GM12878 (cell line): ENCODE measurements at regions not wholly inside any gene's neighbourhood (a gene's known extent, or its start where the extent isn't known, plus 50 kb on each side); places are given as distances from the start of the nearest gene placed in this dataset.

ENCODE experiments used
- ATAC-seq: fragments of 200-7000 bp; cut with Tn5 transposase; 3 replicates; pipeline ENCODE4 v1.9.1; 2020; ENCODE audit warnings: mild to moderate bottlenecking, moderate library complexity
- BruUV-seq: library from RNA; stranded (reverse); fragments of 400-500 nt; replicated peaks from 2 replicates; lab custom pipeline; 2021; lab: Mats Ljungman, UMichigan
- CTCF ChIA-PET: fragments of 300-600 bp; sonication (Branson Sonifier 250); formaldehyde crosslinking; extraction: SDS; loops from one replicate; lab custom pipeline; 2021; ENCODE audit warnings: inconsistent platforms; lab: Yijun Ruan, JAX
- POLR2A ChIA-PET: fragments of 350-600 bp; formaldehyde crosslinking; extraction: SDS; loops from one replicate; lab custom pipeline; 2021; ENCODE audit warnings: inconsistent platforms; lab: Charles Lee
- RAD21 ChIA-PET: fragments of 300-600 bp; sonication (Branson Sonifier 250); formaldehyde crosslinking; loops from one replicate; lab custom pipeline; 2023; ENCODE audit warnings: antibody characterized with exemption; ENCODE audit not compliant: unreplicated experiment; lab: Charles Lee
- SMC1A ChIA-PET: fragments of 300-600 bp; sonication (Branson Sonifier 250); formaldehyde crosslinking; loops from one replicate; lab custom pipeline; 2023; ENCODE audit not compliant: unreplicated experiment, uncharacterized antibody; lab: Charles Lee
- DNase-seq: peaks from one replicate; pipeline ENCODE4 v3.0.0-alpha.2; 2011; ENCODE audit warnings: low read depth, low spot score
- FAIRE-seq: peaks from 3 replicates; lab custom pipeline; 2011; peaks lifted over from hg19 to GRCh38; lab: Jason Lieb, UNC
- H2AFZ ChIP-seq: 2 replicates; pipeline ENCODE4 v1.6.0; 2011; ENCODE audit warnings: low read depth, low read length, control low read depth; ENCODE audit not compliant: control insufficient read depth
- H3K27ac ChIP-seq: 2 replicates; pipeline ENCODE4 v1.5.1; 2011; ENCODE audit warnings: control low read depth; ENCODE audit not compliant: control insufficient read depth, insufficient read depth
- H3K27me3 ChIP-seq, 2 experiments: replicated peaks in 1 of 2; 2 replicates each; pipeline versions ENCODE4 v1.6.0 to v1.6.1; 2011; ENCODE audit warnings: low read length in 1 of 2; ENCODE audit not compliant: control insufficient read depth in 2 of 2, insufficient read depth in 2 of 2
- H3K36me3 ChIP-seq, 2 experiments: 2 replicates each; pipeline ENCODE4 v1.5.1; 2011; ENCODE audit warnings: low read length in 1 of 2; ENCODE audit not compliant: control insufficient read depth in 2 of 2, insufficient read depth in 2 of 2
- H3K4me1 ChIP-seq: 2 replicates; pipeline ENCODE4 v1.6.1; 2011; ENCODE audit warnings: mild to moderate bottlenecking, low read length, moderate library complexity, mixed read lengths; ENCODE audit not compliant: control insufficient read depth, insufficient read depth
- H3K4me2 ChIP-seq: 2 replicates; pipeline ENCODE4 v1.6.0; 2011; ENCODE audit warnings: control low read depth; ENCODE audit not compliant: control insufficient read depth, insufficient read depth
- H3K4me3 ChIP-seq: fragments of 200-600 bp; sonication (generic); 2 replicates; pipeline ENCODE4 v1.5.1; 2016
- H3K79me2 ChIP-seq: 2 replicates; pipeline ENCODE4 v1.6.0; 2011; ENCODE audit warnings: low read length; ENCODE audit not compliant: control insufficient read depth, insufficient read depth
- H3K9ac ChIP-seq: 2 replicates; pipeline ENCODE4 v1.8.0; 2011; ENCODE audit warnings: low read length, control low read depth, mixed read lengths; ENCODE audit not compliant: control insufficient read depth, insufficient read depth
- H3K9me3 ChIP-seq: replicated peaks from 3 replicates; pipeline ENCODE4 v1.5.1; 2011; ENCODE audit warnings: mild to moderate bottlenecking, low read length; ENCODE audit not compliant: control insufficient read depth, insufficient read depth
- H4K20me1 ChIP-seq: 2 replicates; pipeline ENCODE4 v1.6.0; 2011; ENCODE audit not compliant: control insufficient read depth, insufficient read depth
- FOS ChIP-seq: IDR thresholded peaks from 3 replicates; pipeline ENCODE4 v1.6.1; 2011; ENCODE audit warnings: borderline replicate concordance; ENCODE audit not compliant: insufficient read length; ENCODE audit errors: extremely low read depth
- HDGF ChIP-seq: fragments of 450-650 bp; IDR thresholded peaks from 2 replicates; pipeline ENCODE4 v1.6.1; 2016; ENCODE audit warnings: antibody characterized with exemption
- IRF4 ChIP-seq: IDR thresholded peaks from 2 replicates; pipeline ENCODE4 v1.6.1; 2011; ENCODE audit warnings: low read depth, low read length
- PAX5 ChIP-seq: IDR thresholded peaks from 2 replicates; pipeline ENCODE4 v1.6.1; 2011; ENCODE audit warnings: low read depth, low read length, borderline replicate concordance
- RB1 ChIP-seq: fragments of 450-650 bp; formaldehyde crosslinking; IDR thresholded peaks from 2 replicates; pipeline ENCODE4 v1.6.1; 2017; ENCODE audit warnings: mild to moderate bottlenecking, borderline replicate concordance
- SIN3A ChIP-seq: IDR thresholded peaks from 2 replicates; pipeline ENCODE4 v1.6.1; 2012; ENCODE audit warnings: low read depth, low read length, improper control_type of control experiment
- SMAD1 ChIP-seq: fragments of 450-650 bp; IDR thresholded peaks from 2 replicates; pipeline ENCODE4 v1.6.1; 2018; ENCODE audit warnings: mild to moderate bottlenecking, low read depth; ENCODE audit not compliant: partially characterized antibody
- TCF12 ChIP-seq: IDR thresholded peaks from 2 replicates; pipeline ENCODE4 v1.6.1; 2011; ENCODE audit warnings: low read depth, mild to moderate bottlenecking, low read length
- ZNF217 ChIP-seq: fragments of 450-650 bp; IDR thresholded peaks from 2 replicates; pipeline ENCODE4 v1.6.1; 2017; ENCODE audit warnings: antibody characterized with exemption, mild to moderate bottlenecking
- WGBS: methylation state at CpG from one replicate; pipeline ENCODE4 v1.1.6; 2016; ENCODE audit warnings: low lambda C conversion rate; ENCODE audit not compliant: insufficient replicate concordance, insufficient coverage; ENCODE audit errors: missing lambda C conversion rate; 5-methylcytosine and 5-hydroxymethylcytosine counted together
- in situ Hi-C: fragments of 300-500 bp; cut with MboI; formaldehyde crosslinking; loops from 9 replicates; pipeline ENCODE4 v1.14.3; 2018; ENCODE audit warnings: mixed read lengths
- intact Hi-C: fragments of 100-400 bp; cut with micrococcal nuclease; formaldehyde crosslinking; loops from one replicate; pipeline ENCODE4 v1.14.2; 2022; ENCODE audit not compliant: unreplicated experiment
- TF ChIP-seq, protein P1 (sequence below): fragments of 450-650 bp; IDR thresholded peaks from 2 replicates; pipeline ENCODE4 v1.6.1; 2018; ENCODE audit warnings: mild to moderate bottlenecking, low read depth, moderate library complexity; ENCODE audit not compliant: partially characterized antibody
- TF ChIP-seq, protein P2 (sequence below): fragments of 150-350 bp; IDR thresholded peaks from 2 replicates; pipeline ENCODE4 v1.6.1; 2014; ENCODE audit warnings: mild to moderate bottlenecking, low read depth, low read length

- no peak overlapping the region for H3K9ac ChIP-seq
- no peaks in the 10 kb centered on the region for H3K9me3 ChIP-seq
- in situ Hi-C loops, result no loop called here
- no peak overlapping the region for H3K4me2 ChIP-seq
- SMC1A ChIA-PET, result interaction anchor here (1.3 kb wide), 1 partner anchor 14 kb away, joined by 3 read pairs; no protein-coding TSS in a partner anchor
- no peak for ATAC-seq
- H3K79me2 ChIP-seq, result no peaks in the 10 kb centered on the region
- no peak for DNase-seq
- H3K27ac ChIP-seq, result no peak overlapping the region
- TF ChIP-seq, protein P1, sequence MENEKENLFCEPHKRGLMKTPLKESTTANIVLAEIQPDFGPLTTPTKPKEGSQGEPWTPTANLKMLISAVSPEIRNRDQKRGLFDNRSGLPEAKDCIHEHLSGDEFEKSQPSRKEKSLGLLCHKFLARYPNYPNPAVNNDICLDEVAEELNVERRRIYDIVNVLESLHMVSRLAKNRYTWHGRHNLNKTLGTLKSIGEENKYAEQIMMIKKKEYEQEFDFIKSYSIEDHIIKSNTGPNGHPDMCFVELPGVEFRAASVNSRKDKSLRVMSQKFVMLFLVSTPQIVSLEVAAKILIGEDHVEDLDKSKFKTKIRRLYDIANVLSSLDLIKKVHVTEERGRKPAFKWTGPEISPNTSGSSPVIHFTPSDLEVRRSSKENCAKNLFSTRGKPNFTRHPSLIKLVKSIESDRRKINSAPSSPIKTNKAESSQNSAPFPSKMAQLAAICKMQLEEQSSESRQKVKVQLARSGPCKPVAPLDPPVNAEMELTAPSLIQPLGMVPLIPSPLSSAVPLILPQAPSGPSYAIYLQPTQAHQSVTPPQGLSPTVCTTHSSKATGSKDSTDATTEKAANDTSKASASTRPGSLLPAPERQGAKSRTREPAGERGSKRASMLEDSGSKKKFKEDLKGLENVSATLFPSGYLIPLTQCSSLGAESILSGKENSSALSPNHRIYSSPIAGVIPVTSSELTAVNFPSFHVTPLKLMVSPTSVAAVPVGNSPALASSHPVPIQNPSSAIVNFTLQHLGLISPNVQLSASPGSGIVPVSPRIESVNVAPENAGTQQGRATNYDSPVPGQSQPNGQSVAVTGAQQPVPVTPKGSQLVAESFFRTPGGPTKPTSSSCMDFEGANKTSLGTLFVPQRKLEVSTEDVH, result no peak
- TF ChIP-seq, protein P2, sequence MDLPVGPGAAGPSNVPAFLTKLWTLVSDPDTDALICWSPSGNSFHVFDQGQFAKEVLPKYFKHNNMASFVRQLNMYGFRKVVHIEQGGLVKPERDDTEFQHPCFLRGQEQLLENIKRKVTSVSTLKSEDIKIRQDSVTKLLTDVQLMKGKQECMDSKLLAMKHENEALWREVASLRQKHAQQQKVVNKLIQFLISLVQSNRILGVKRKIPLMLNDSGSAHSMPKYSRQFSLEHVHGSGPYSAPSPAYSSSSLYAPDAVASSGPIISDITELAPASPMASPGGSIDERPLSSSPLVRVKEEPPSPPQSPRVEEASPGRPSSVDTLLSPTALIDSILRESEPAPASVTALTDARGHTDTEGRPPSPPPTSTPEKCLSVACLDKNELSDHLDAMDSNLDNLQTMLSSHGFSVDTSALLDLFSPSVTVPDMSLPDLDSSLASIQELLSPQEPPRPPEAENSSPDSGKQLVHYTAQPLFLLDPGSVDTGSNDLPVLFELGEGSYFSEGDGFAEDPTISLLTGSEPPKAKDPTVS, result no peak
- TF ChIP-seq FOS (no peak), HDGF (no peak), SMAD1 (no peak), TCF12 (no peak), RB1 (no peak), PAX5 (no peak), IRF4 (no peak), SIN3A (no peak), ZNF217 (no peak)
- intact Hi-C loops, result no loop called here
- no peaks in the 10 kb centered on the region for H3K4me1 ChIP-seq
- no peaks in the 10 kb centered on the region for H3K36me3 ChIP-seq
- no TSS peak for BruUV-seq
- no peaks in the 10 kb centered on the region for H4K20me1 ChIP-seq
- CTCF ChIA-PET, result interaction anchor here (0.7 kb wide), 1 partner anchor 429 kb away, joined by 3 read pairs; no protein-coding TSS in a partner anchor
- RAD21 ChIA-PET, result no interaction called here
- 14% methylated on average over 2 of the region's 2 CpGs for WGBS
- no peak for FAIRE-seq
- POLR2A ChIA-PET, result no interaction called here
- no peaks in the 10 kb centered on the region for H3K27me3 ChIP-seq
- H2AFZ ChIP-seq, result no peak overlapping the region
- H3K4me3 ChIP-seq, result no peak overlapping the region
Measured at GRCh38 chr16:76976756-76977155, 214.2 kb upstream of the MON1B start.
